ENCODE measurements at regions not wholly inside any gene's neighbourhood (a gene's known extent, or its start where the extent isn't known, plus 50 kb on each side); places are given as distances from the start of the nearest gene placed in this dataset.

GRCh38 chr3:83033133-83033532, 1271.7 kb upstream of the GBE1 start:
- TF ChIP-seq CTCF (optimal IDR thresholded peaks at IDR 0.05 in 1 of 3, IDR thresholded peaks at IDR 0.05 in 1 of 3, conservative IDR thresholded peaks at IDR 0.05 in 1 of 3; ENCODE audit: extremely low read depth in 1 of 3, insufficient read depth in 2 of 3, low read length in 3 of 3) (no peak), EZH2 (IDR thresholded peaks at IDR 0.05; ENCODE audit: low read length) (no peak)

Data from keratinocyte (primary cell).